ENCODE measurements at regions not wholly inside any gene's neighbourhood (a gene's known extent, or its start where the extent isn't known, plus 50 kb on each side); places are given as distances from the start of the nearest gene placed in this dataset.

- no peak overlapping the region for H3K9ac ChIP-seq (ENCODE audit: insufficient read depth in 1 of 2, low read depth in 2 of 2, low read length in 2 of 2)
- ATAC-seq (no peak), FAIRE-seq (no peak), DNase-seq (ENCODE audit: extremely low read depth in 1 of 4, low spot score in 3 of 4) (no peak)
- H3K27ac ChIP-seq (ENCODE audit: extremely low read depth, low read depth, low read length) = no peak overlapping the region
- CTCF ChIA-PET (ENCODE audit: low intra/inter-chr PET ratio) = no interaction called here
- no peaks in the 10 kb centered on the region for H3K36me3 ChIP-seq (ENCODE audit: control insufficient read depth, insufficient read depth, low read length)
- no peak overlapping the region for H3K4me3 ChIP-seq
- H2AFZ ChIP-seq (ENCODE audit: low read depth, low read length) = no peak overlapping the region
- no peaks in the 10 kb centered on the region for H3K79me2 ChIP-seq (ENCODE audit: control insufficient read depth, insufficient read depth, low read length)
- peaks cover 0 to 4% of the 10 kb centered on the region in 2 experiments; a peak in 2 of 5 replicates for H3K4me1 ChIP-seq (replicated peaks in 1 of 2; ENCODE audit: control insufficient read depth in 2 of 2, insufficient read depth in 2 of 2, low read length in 2 of 2)
- 11% methylated on average over 2 of the region's 2 CpGs for WGBS (ENCODE audit: insufficient coverage, low coverage, missing lambda C conversion rate)
- no peak overlapping the region for H3K4me2 ChIP-seq (ENCODE audit: insufficient read depth, low read length)
- intact Hi-C loops (cut with micrococcal nuclease) = no loop called here
- H3K27me3 ChIP-seq (ENCODE audit: control insufficient read depth in 2 of 2, insufficient read depth in 2 of 2, low read length in 2 of 2) = no peaks in the 10 kb centered on the region
- BruUV-seq (replicated peaks) = no TSS peak
- peak; percentile 65 for TF ChIP-seq ZNF316 (IDR thresholded peaks at IDR 0.05)
- TF ChIP-seq MAFF (IDR thresholded peaks at IDR 0.05; ENCODE audit: low read length) = peak; percentile 48; the same call in 1 of the 2 replicates
- peak; percentile 33; the same call in 1 of the 2 replicates for TF ChIP-seq MAFG (tag; conservative IDR thresholded peaks at IDR 0.05)
- TF ChIP-seq, protein P1, sequence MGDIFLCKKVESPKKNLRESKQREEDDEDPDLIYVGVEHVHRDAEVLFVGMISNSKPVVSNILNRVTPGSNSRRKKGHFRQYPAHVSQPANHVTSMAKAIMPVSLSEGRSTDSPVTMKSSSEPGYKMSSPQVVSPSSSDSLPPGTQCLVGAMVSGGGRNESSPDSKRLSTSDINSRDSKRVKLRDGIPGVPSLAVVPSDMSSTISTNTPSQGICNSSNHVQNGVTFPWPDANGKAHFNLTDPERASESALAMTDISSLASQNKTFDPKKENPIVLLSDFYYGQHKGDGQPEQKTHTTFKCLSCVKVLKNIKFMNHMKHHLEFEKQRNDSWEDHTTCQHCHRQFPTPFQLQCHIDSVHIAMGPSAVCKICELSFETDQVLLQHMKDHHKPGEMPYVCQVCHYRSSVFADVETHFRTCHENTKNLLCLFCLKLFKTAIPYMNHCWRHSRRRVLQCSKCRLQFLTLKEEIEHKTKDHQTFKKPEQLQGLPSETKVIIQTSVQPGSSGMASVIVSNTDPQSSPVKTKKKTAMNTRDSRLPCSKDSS (IDR thresholded peaks at IDR 0.05; ENCODE audit: low read depth, partially characterized antibody) = no peak
- no peaks in the 10 kb centered on the region for H3K9me1 ChIP-seq (ENCODE audit: control insufficient read depth, insufficient read depth, low read length)
- POLR2A ChIA-PET = no interaction called here
- in situ Hi-C loops (cut with MboI) = no loop called here
- H4K20me1 ChIP-seq (replicated peaks; ENCODE audit: control insufficient read depth, insufficient read depth, low read length) = no peaks in the 10 kb centered on the region
- no peaks in the 10 kb centered on the region for H3K9me3 ChIP-seq (replicated peaks; ENCODE audit: control insufficient read depth, insufficient read depth, low read depth, low read length)
Observed at GRCh38 chr11:98365941-98366340, 654.8 kb upstream of the CNTN5 start.

- ChIA-PET CTCF (ENCODE audit: low intra/inter-chr PET ratio) (no interaction called here), POLR2A (no interaction called here)
- H3K9ac ChIP-seq (ENCODE audit: insufficient read depth in 1 of 2, low read depth in 2 of 2, low read length in 2 of 2) = no peak overlapping the region
- no TSS peak for BruUV-seq (replicated peaks)
- DNase-seq (ENCODE audit: extremely low read depth in 1 of 4, low spot score in 3 of 4) (no peak), ATAC-seq (no peak), FAIRE-seq (no peak)
- H3K27ac ChIP-seq (ENCODE audit: extremely low read depth, low read depth, low read length) = no peak overlapping the region
- H2AFZ ChIP-seq (ENCODE audit: low read depth, low read length) = no peak overlapping the region
- H3K9me3 ChIP-seq (replicated peaks; ENCODE audit: control insufficient read depth, insufficient read depth, low read depth, low read length) = no peaks in the 10 kb centered on the region
- H3K79me2 ChIP-seq (ENCODE audit: control insufficient read depth, insufficient read depth, low read length) = no peaks in the 10 kb centered on the region
- no peak overlapping the region for H3K4me3 ChIP-seq
- H4K20me1 ChIP-seq (replicated peaks; ENCODE audit: control insufficient read depth, insufficient read depth, low read length) = no peaks in the 10 kb centered on the region
- no peaks in the 10 kb centered on the region for H3K36me3 ChIP-seq (ENCODE audit: control insufficient read depth, insufficient read depth, low read length)
- H3K27me3 ChIP-seq (ENCODE audit: control insufficient read depth in 2 of 2, insufficient read depth in 2 of 2, low read length in 2 of 2) = no peaks in the 10 kb centered on the region
- 0% methylated on average over 2 of the region's 2 CpGs for WGBS (ENCODE audit: insufficient coverage, low coverage, missing lambda C conversion rate)
- H3K4me2 ChIP-seq (ENCODE audit: insufficient read depth, low read length) = no peak overlapping the region
- intact Hi-C loops (cut with micrococcal nuclease) = no loop called here
- no peaks in the 10 kb centered on the region for H3K4me1 ChIP-seq (replicated peaks in 1 of 2; ENCODE audit: control insufficient read depth in 2 of 2, insufficient read depth in 2 of 2, low read length in 2 of 2)
- in situ Hi-C loops (cut with MboI) = no loop called here
- no peaks in the 10 kb centered on the region for H3K9me1 ChIP-seq (ENCODE audit: control insufficient read depth, insufficient read depth, low read length)
- TF ChIP-seq TCF7L2 (IDR thresholded peaks at IDR 0.05; ENCODE audit: low read depth, low read length) = no peak
- no peak for TF ChIP-seq ASH1L (IDR thresholded peaks at IDR 0.05; ENCODE audit: borderline replicate concordance, low read depth, partially characterized antibody)
- no peak for TF ChIP-seq RAD21 (CRISPR knock-in tag; conservative IDR thresholded peaks at IDR 0.05 in 1 of 2, IDR thresholded peaks at IDR 0.05 in 1 of 2)
- TF ChIP-seq ATF7 (IDR thresholded peaks at IDR 0.05) = no peak
- TF ChIP-seq BCLAF1 (IDR thresholded peaks at IDR 0.05; ENCODE audit: borderline replicate concordance in 1 of 2, control insufficient read depth in 1 of 2, low read depth in 2 of 2, low read length in 1 of 2) = no peak
- TF ChIP-seq KDM1A (IDR thresholded peaks at IDR 0.05) = no peak
Observed at GRCh38 chr11:98390391-98390790, 630.4 kb upstream of the CNTN5 start.

Measured in K562 (cell line).